NT2/D1 (cell line): ENCODE measurements at regions not wholly inside any gene's neighbourhood (a gene's known extent, or its start where the extent isn't known, plus 50 kb on each side); places are given as distances from the start of the nearest gene placed in this dataset.

ENCODE experiments used
- SUZ12 ChIP-seq: IDR thresholded peaks from 2 replicates; pipeline ENCODE4 v1.6.1; 2011; ENCODE audit not compliant: insufficient read length, insufficient read depth; ENCODE audit errors: extremely low read depth
- YY1 ChIP-seq: IDR thresholded peaks from 2 replicates; pipeline ENCODE4 v1.6.1; 2011; ENCODE audit not compliant: insufficient read length, insufficient read depth
- ZNF274 ChIP-seq: IDR thresholded peaks from 2 replicates; pipeline ENCODE4 v1.6.1; 2011; ENCODE audit warnings: mild to moderate bottlenecking, low read depth, low read length

- TF ChIP-seq SUZ12 (no peak), YY1 (no peak), ZNF274 (no peak)
Measured at GRCh38 chr3:44171891-44172290, 69.8 kb upstream of the TOPAZ1 start.
